ENCODE measurements at regions not wholly inside any gene's neighbourhood (a gene's known extent, or its start where the extent isn't known, plus 50 kb on each side); places are given as distances from the start of the nearest gene placed in this dataset.
A peak's percentile ranks its signal among the peaks of the same experiment; 100 is the strongest.
"Not testable (repeated sequence)": the region's sequence is repeated elsewhere in the genome, so short reads cannot be mapped to it uniquely, and the experiment has no call there.

DNA sequence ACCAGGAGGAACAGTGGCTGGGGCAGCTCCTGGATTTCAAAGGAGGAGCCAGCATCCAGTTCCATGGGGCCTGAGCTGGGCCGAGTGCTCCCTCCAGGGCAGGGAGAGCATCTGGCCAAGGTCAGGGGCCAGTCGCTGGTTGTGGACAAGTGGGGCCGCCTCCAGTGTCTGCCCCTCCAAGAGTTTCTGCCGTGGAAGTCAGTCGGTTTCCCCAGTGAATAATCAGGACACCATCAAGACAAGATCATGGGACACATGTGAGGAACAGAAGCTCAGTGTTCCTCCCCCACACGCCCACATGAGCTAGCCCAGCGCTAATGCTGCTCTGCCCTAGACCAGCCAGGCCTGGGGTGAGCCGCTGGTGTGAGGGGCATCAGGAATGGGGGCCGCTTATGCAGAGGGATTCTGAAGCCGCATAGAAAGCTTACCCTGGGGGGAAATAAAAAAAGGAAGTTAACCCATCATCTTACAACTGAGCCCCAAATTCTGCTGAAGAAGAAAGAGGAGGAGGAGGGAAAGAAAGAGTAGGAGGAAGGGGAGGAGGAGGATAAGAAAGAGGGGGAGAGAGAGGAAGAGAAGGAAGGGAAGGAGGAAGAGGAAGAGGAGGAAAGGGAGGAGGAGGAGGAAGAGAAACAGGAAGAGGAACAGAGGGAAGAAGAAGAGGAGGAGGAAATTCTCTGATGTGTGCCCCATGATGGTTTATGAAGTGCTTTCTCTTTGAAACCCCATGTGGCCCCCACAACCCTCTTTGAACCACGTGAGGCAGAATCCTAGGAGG, 198.4 kb downstream of the MATN1 start:
- peaks cover 12 to 59% of the 10 kb centered on the region in 2 experiments for H3K4me1 ChIP-seq (ENCODE audit: control insufficient read depth in 1 of 2, insufficient read depth in 2 of 2, low read length in 2 of 2)
- H3K9me3 ChIP-seq (ENCODE audit: control insufficient read depth in 1 of 2, insufficient read depth in 1 of 2, low read depth in 1 of 2, low read length in 2 of 2) = no peaks in the 10 kb centered on the region
- 0 out of 2 replicates have a peak, but pooled peaks cover under 1% of the 10 kb centered on the region for H3K27me3 ChIP-seq (ENCODE audit: insufficient read depth, low read length)
- H4K20me1 ChIP-seq (ENCODE audit: insufficient read depth) = no peaks in the 10 kb centered on the region
- peak overlapping the region; percentile 66; the same call in 1 of the 2 replicates for H3K4me2 ChIP-seq (ENCODE audit: low read length)
- no peaks in the 10 kb centered on the region for H3K9me2 ChIP-seq (ENCODE audit: insufficient read depth)
- no peak overlapping the region for H3K4me3 ChIP-seq (replicated peaks in 1 of 2; ENCODE audit: low read depth in 1 of 2, low read length in 2 of 2)
- H2AFZ ChIP-seq (ENCODE audit: low read depth, low read length, poor library complexity, severe bottlenecking) = no peak overlapping the region
- no peak for DNase-seq (ENCODE audit: low read depth, low spot score)
- no peak for TF ChIP-seq SRF (IDR thresholded peaks at IDR 0.05; ENCODE audit: low read depth)
- TF ChIP-seq, protein P1, sequence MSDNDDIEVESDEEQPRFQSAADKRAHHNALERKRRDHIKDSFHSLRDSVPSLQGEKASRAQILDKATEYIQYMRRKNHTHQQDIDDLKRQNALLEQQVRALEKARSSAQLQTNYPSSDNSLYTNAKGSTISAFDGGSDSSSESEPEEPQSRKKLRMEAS (IDR thresholded peaks at IDR 0.05) = no peak
- TF ChIP-seq, protein P2, sequence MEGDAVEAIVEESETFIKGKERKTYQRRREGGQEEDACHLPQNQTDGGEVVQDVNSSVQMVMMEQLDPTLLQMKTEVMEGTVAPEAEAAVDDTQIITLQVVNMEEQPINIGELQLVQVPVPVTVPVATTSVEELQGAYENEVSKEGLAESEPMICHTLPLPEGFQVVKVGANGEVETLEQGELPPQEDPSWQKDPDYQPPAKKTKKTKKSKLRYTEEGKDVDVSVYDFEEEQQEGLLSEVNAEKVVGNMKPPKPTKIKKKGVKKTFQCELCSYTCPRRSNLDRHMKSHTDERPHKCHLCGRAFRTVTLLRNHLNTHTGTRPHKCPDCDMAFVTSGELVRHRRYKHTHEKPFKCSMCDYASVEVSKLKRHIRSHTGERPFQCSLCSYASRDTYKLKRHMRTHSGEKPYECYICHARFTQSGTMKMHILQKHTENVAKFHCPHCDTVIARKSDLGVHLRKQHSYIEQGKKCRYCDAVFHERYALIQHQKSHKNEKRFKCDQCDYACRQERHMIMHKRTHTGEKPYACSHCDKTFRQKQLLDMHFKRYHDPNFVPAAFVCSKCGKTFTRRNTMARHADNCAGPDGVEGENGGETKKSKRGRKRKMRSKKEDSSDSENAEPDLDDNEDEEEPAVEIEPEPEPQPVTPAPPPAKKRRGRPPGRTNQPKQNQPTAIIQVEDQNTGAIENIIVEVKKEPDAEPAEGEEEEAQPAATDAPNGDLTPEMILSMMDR (IDR thresholded peaks at IDR 0.05 in 2 of 3, conservative IDR thresholded peaks at IDR 0.05 in 1 of 3; ENCODE audit: borderline replicate concordance in 1 of 3, insufficient read depth in 1 of 3, low read depth in 2 of 3, low read length in 2 of 3) = no peak
- TF ChIP-seq YY1 (IDR thresholded peaks at IDR 0.05; ENCODE audit: extremely low read depth, insufficient replicate concordance, low read depth, low read length) = no peak
- TF ChIP-seq ZFX (IDR thresholded peaks at IDR 0.05) = no peak
- TF ChIP-seq POLR2A (IDR thresholded peaks at IDR 0.05; ENCODE audit: borderline replicate concordance, extremely low read depth, insufficient read depth, insufficient read length) = no peak
- no peak for TF ChIP-seq CBX3 (IDR thresholded peaks at IDR 0.05; ENCODE audit: low read depth)
- no peak for TF ChIP-seq EZH2 (IDR thresholded peaks at IDR 0.05)
- no peak for TF ChIP-seq EZH2phosphoT487 (IDR thresholded peaks at IDR 0.05; ENCODE audit: borderline replicate concordance)
- TF ChIP-seq TCF7L2 (IDR thresholded peaks at IDR 0.05; ENCODE audit: borderline replicate concordance, extremely low read depth, insufficient read depth, insufficient read length) = no peak
- TF ChIP-seq ZNF274 (IDR thresholded peaks at IDR 0.05; ENCODE audit: low read depth, low read length) = no peak
- TF ChIP-seq RAD21 (IDR thresholded peaks at IDR 0.05; ENCODE audit: low read depth) = no peak
- TF ChIP-seq POLR2AphosphoS5 (IDR thresholded peaks at IDR 0.05; ENCODE audit: low read depth, low read length) = no peak
- TF ChIP-seq JUND (IDR thresholded peaks at IDR 0.05) = no peak
- TF ChIP-seq ELF1 (IDR thresholded peaks at IDR 0.05; ENCODE audit: borderline replicate concordance, low read depth) = no peak
- TF ChIP-seq, protein P3, sequence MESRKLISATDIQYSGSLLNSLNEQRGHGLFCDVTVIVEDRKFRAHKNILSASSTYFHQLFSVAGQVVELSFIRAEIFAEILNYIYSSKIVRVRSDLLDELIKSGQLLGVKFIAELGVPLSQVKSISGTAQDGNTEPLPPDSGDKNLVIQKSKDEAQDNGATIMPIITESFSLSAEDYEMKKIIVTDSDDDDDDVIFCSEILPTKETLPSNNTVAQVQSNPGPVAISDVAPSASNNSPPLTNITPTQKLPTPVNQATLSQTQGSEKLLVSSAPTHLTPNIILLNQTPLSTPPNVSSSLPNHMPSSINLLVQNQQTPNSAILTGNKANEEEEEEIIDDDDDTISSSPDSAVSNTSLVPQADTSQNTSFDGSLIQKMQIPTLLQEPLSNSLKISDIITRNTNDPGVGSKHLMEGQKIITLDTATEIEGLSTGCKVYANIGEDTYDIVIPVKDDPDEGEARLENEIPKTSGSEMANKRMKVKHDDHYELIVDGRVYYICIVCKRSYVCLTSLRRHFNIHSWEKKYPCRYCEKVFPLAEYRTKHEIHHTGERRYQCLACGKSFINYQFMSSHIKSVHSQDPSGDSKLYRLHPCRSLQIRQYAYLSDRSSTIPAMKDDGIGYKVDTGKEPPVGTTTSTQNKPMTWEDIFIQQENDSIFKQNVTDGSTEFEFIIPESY (IDR thresholded peaks at IDR 0.05; ENCODE audit: extremely low read depth, insufficient replicate concordance, low read length) = no peak
- no peak for TF ChIP-seq CEBPB (IDR thresholded peaks at IDR 0.05; ENCODE audit: low read depth)
- TF ChIP-seq FOSL1 (IDR thresholded peaks at IDR 0.05; ENCODE audit: low read depth) = no peak
- POLR2A ChIA-PET = no interaction called here
- H3K27ac ChIP-seq (ENCODE audit: low read depth, low read length) = no peak overlapping the region
- intact Hi-C loops (cut with micrococcal nuclease) = no loop called here
- no peak for ATAC-seq
- RAD21 ChIA-PET (ENCODE audit: low non-redundant PET in 1 of 2, low total read pairs in 2 of 2, uncharacterized antibody in 2 of 2, unreplicated experiment in 2 of 2) = no interaction called here
- H3K36me3 ChIP-seq (ENCODE audit: control insufficient read depth in 1 of 2, insufficient read depth in 2 of 2, low read length in 2 of 2) = no peaks in the 10 kb centered on the region
- H3K79me2 ChIP-seq (ENCODE audit: insufficient read depth, low read length) = no peaks in the 10 kb centered on the region
- no TSS peak for BruUV-seq (replicated peaks)
- CTCF ChIA-PET = interaction anchor here (1.7 kb wide), 1 partner anchor 145 kb away, joined by 5 read pairs; no protein-coding TSS in a partner anchor
- no peak overlapping the region for H3K9ac ChIP-seq (ENCODE audit: low read length)

DNA sequence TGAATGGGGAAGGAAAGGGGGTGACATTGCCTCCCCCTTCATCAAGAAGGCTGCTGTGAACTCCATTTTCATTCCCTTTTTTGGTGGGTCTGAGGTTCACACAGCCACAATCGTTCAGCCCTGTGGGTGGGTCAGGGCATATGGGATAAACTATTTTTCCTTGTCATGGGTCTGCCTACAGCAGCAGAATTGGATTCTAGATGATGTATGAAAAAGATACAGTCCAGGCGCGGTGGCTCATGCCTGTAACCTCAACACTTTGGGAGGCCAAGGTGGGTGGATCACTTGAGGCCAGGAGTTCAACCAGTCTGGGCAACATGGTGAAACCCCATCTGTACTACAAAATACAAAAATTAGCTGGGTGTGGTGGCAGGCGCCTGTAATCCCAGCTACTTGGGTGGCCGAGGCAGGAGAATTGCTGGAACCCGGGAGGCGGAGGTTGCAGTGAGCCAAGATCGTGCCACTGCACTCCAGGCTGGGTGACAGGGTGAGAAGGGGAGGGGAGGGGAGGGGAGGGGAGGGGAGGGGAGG, 199.3 kb downstream of the MATN1 start:
- intact Hi-C loops (cut with micrococcal nuclease); H3K4me2 ChIP-seq (ENCODE audit: low read length); H4K20me1 ChIP-seq (ENCODE audit: insufficient read depth); H2AFZ ChIP-seq (ENCODE audit: low read depth, low read length, poor library complexity, severe bottlenecking); H3K4me3 ChIP-seq (replicated peaks in 1 of 2; ENCODE audit: low read depth in 1 of 2, low read length in 2 of 2); H3K36me3 ChIP-seq (ENCODE audit: control insufficient read depth in 1 of 2, insufficient read depth in 2 of 2, low read length in 2 of 2); H3K9ac ChIP-seq (ENCODE audit: low read length); DNase-seq (ENCODE audit: low read depth, low spot score); H3K9me2 ChIP-seq (ENCODE audit: insufficient read depth); ATAC-seq; H3K27ac ChIP-seq (ENCODE audit: low read depth, low read length); BruUV-seq (replicated peaks); H3K9me3 ChIP-seq (ENCODE audit: control insufficient read depth in 1 of 2, insufficient read depth in 1 of 2, low read depth in 1 of 2, low read length in 2 of 2); POLR2A ChIA-PET; RAD21 ChIA-PET (ENCODE audit: low non-redundant PET in 1 of 2, low total read pairs in 2 of 2, uncharacterized antibody in 2 of 2, unreplicated experiment in 2 of 2); H3K79me2 ChIP-seq (ENCODE audit: insufficient read depth, low read length); H3K27me3 ChIP-seq (ENCODE audit: insufficient read depth, low read length); CTCF ChIA-PET: not testable (repeated sequence)
- peaks cover 12 to 59% of the 10 kb centered on the region in 2 experiments for H3K4me1 ChIP-seq (ENCODE audit: control insufficient read depth in 1 of 2, insufficient read depth in 2 of 2, low read length in 2 of 2)

Measured in HCT116 (cell line).